Ishikawa (cell line): ENCODE measurements at regions not wholly inside any gene's neighbourhood (a gene's known extent, or its start where the extent isn't known, plus 50 kb on each side); places are given as distances from the start of the nearest gene placed in this dataset.

ENCODE experiments used
- CEBPB ChIP-seq: IDR thresholded peaks from 2 replicates; pipeline ENCODE4 v1.6.1; 2012
- CREB1 ChIP-seq: IDR thresholded peaks from 2 replicates; pipeline ENCODE4 v1.6.1; 2012; ENCODE audit warnings: low read depth
- EGR1 ChIP-seq: IDR thresholded peaks from 2 replicates; pipeline ENCODE4 v1.6.1; 2012
- EP300 ChIP-seq: IDR thresholded peaks from 2 replicates; pipeline ENCODE4 v1.6.1; 2012; ENCODE audit warnings: borderline replicate concordance
- FOXM1 ChIP-seq: IDR thresholded peaks from 2 replicates; pipeline ENCODE4 v1.6.1; 2012; ENCODE audit warnings: low read depth, borderline replicate concordance
- MAX ChIP-seq: IDR thresholded peaks from 2 replicates; pipeline ENCODE4 v1.6.1; 2012
- NFIC ChIP-seq: IDR thresholded peaks from 2 replicates; pipeline ENCODE4 v1.6.1; 2012
- RAD21 ChIP-seq: IDR thresholded peaks from 2 replicates; pipeline ENCODE4 v1.6.1; 2012; ENCODE audit warnings: low read depth
- REST ChIP-seq: IDR thresholded peaks from 2 replicates; pipeline ENCODE4 v1.6.1; 2012; ENCODE audit warnings: low read depth, mild to moderate bottlenecking
- TAF1 ChIP-seq: IDR thresholded peaks from 2 replicates; pipeline ENCODE4 v1.6.1; 2012; ENCODE audit warnings: low read depth, mild to moderate bottlenecking
- TCF12 ChIP-seq: IDR thresholded peaks from 2 replicates; pipeline ENCODE4 v1.6.1; 2012; ENCODE audit warnings: low read depth
- TEAD4 ChIP-seq: IDR thresholded peaks from 2 replicates; pipeline ENCODE4 v1.6.1; 2012
- USF1 ChIP-seq: IDR thresholded peaks from 2 replicates; pipeline ENCODE4 v1.6.1; 2012
- YY1 ChIP-seq: IDR thresholded peaks from 2 replicates; pipeline ENCODE4 v1.6.1; 2012; ENCODE audit warnings: low read depth
- ZBTB7A ChIP-seq: IDR thresholded peaks from 2 replicates; pipeline ENCODE4 v1.6.1; 2012; ENCODE audit warnings: low read depth

GRCh38 chr6:153424719-153425400 is 293.8 kb upstream of the RGS17 start:
- TF ChIP-seq RAD21 (no peak), NFIC (no peak), TAF1 (no peak), MAX (no peak), REST (no peak), ZBTB7A (no peak), USF1 (no peak)

GRCh38 chr6:153412519-153412918 is 281.4 kb upstream of the RGS17 start:
- TF ChIP-seq RAD21 (no peak), CEBPB (no peak), FOXM1 (no peak), REST (no peak), CREB1 (no peak), TAF1 (no peak), TCF12 (no peak), TEAD4 (no peak)

GRCh38 chr6:153411070-153411648 is 280.1 kb upstream of the RGS17 start:
- TF ChIP-seq MAX, result no peak
- no peak for TF ChIP-seq TEAD4
- TF ChIP-seq USF1, result no peak
- no peak for TF ChIP-seq YY1
- no peak for TF ChIP-seq EP300
- TF ChIP-seq FOXM1, result no peak
- no peak for TF ChIP-seq CREB1
- TF ChIP-seq TAF1, result no peak
- TF ChIP-seq NFIC, result no peak

- TF ChIP-seq NFIC, result no peak
- TF ChIP-seq FOXM1, result no peak
- no peak for TF ChIP-seq TCF12
- no peak for TF ChIP-seq RAD21
- no peak for TF ChIP-seq CREB1
- no peak for TF ChIP-seq MAX
- no peak for TF ChIP-seq ZBTB7A
Measured at GRCh38 chr6:153405931-153406330, 274.8 kb upstream of the RGS17 start.

- TF ChIP-seq NFIC (no peak), USF1 (no peak), YY1 (no peak), TEAD4 (no peak), ZBTB7A (no peak), REST (no peak), MAX (no peak), TCF12 (no peak), RAD21 (no peak), CREB1 (no peak), EGR1 (no peak)
Measured at GRCh38 chr6:153401751-153402150, 270.7 kb upstream of the RGS17 start.
